Gastrocnemius medialis (tissue), 4 donors: ENCODE measurements at regions not wholly inside any gene's neighbourhood (a gene's known extent, or its start where the extent isn't known, plus 50 kb on each side); places are given as distances from the start of the nearest gene placed in this dataset.

Experiments
- CTCF ChIP-seq, 5 experiments: fragments of 450-650 bp in 3 of 5; fragments of 200-600 bp in 2 of 5; sonication (generic) in 2 of 5; IDR thresholded peaks in 4 of 5; conservative IDR thresholded peaks in 1 of 5; 1 replicate in 4 of 5; 2 replicates in 1 of 5; pipeline ENCODE4 v1.5.1; 2016 to 2019; ENCODE audit warnings: antibody characterized with exemption in 5 of 5, mild to moderate bottlenecking in 3 of 5, moderate library complexity in 3 of 5
- POLR2A ChIP-seq, 2 donors: fragments of 450-650 bp; IDR thresholded peaks; one replicate each; pipeline ENCODE4 v1.6.1; 2017; ENCODE audit warnings: antibody characterized with exemption in 2 of 2, mild to moderate bottlenecking in 2 of 2, moderate library complexity in 2 of 2

GRCh38 chr10:10630281-10630680 lies 387.4 kb upstream of the CELF2 start:
- TF ChIP-seq CTCF (IDR thresholded peaks at IDR 0.05 in 4 of 5, conservative IDR thresholded peaks at IDR 0.05 in 1 of 5) (no peak), POLR2A (IDR thresholded peaks at IDR 0.05) (no peak)
